Sigmoid colon (tissue), 6 donors: ENCODE measurements at regions not wholly inside any gene's neighbourhood (a gene's known extent, or its start where the extent isn't known, plus 50 kb on each side); places are given as distances from the start of the nearest gene placed in this dataset.
A peak's percentile ranks its signal among the peaks of the same experiment; 100 is the strongest.

ENCODE experiments used
- DNase-seq: peaks from one replicate; pipeline ENCODE4 v3.0.0-alpha.2; 2019
- H3K27ac ChIP-seq, 4 donors: fragments of 200-600 bp; sonication (generic); one replicate each; pipeline ENCODE4 v1.5.1; 2016 to 2019; ENCODE audit warnings: mild to moderate bottlenecking in 1 of 4
- H3K27me3 ChIP-seq, 3 donors: fragments of 200-600 bp; sonication (generic); one replicate each; pipeline ENCODE4 v1.5.1; 2019; ENCODE audit warnings: mild to moderate bottlenecking in 1 of 3
- H3K36me3 ChIP-seq, 4 donors: fragments of 200-600 bp; sonication (generic); one replicate each; pipeline ENCODE4 v1.5.1; 2016 to 2019
- H3K4me1 ChIP-seq, 4 donors: fragments of 200-600 bp; sonication (generic); one replicate each; pipeline ENCODE4 v1.5.1; 2017 to 2019
- H3K4me3 ChIP-seq, 4 donors: fragments of 200-600 bp; sonication (generic); one replicate each; pipeline ENCODE4 v1.5.1; 2017 to 2019; ENCODE audit warnings: mild to moderate bottlenecking in 2 of 4, moderate library complexity in 1 of 4
- H3K9me3 ChIP-seq, 4 donors: fragments of 200-600 bp in 3 of 4; sonication (generic) in 3 of 4; one replicate each; pipeline versions ENCODE4 v1.5.1 to v1.6.1; 2013 to 2019
- CTCF ChIP-seq, 4 experiments: fragments of 450-650 bp in 3 of 4; fragments of 200-600 bp in 1 of 4; IDR thresholded peaks; one replicate each; pipeline ENCODE4 v1.5.1; 2016 to 2019; ENCODE audit warnings: antibody characterized with exemption in 4 of 4, mild to moderate bottlenecking in 3 of 4, moderate library complexity in 2 of 4
- EP300 ChIP-seq, 4 donors: sonication (generic); formaldehyde crosslinking; IDR thresholded peaks; one replicate each; pipeline ENCODE4 v1.6.1; 2017; ENCODE audit warnings: antibody characterized with exemption in 4 of 4
- POLR2A ChIP-seq, 2 donors: fragments of 450-650 bp; IDR thresholded peaks; one replicate each; pipeline ENCODE4 v1.6.1; 2016; ENCODE audit warnings: antibody characterized with exemption in 2 of 2, mild to moderate bottlenecking in 2 of 2, moderate library complexity in 2 of 2
- POLR2AphosphoS5 ChIP-seq, 4 donors: sonication (generic); formaldehyde crosslinking; IDR thresholded peaks; one replicate each; pipeline ENCODE4 v1.6.1; 2017; ENCODE audit warnings: antibody characterized with exemption in 4 of 4
- WGBS, 2 donors: extraction: QIAGEN DNeasy Blood & Tissue Kit; methylation state at CpG; one replicate each; pipeline ENCODE4 v1.1.7; 2013; 5-methylcytosine and 5-hydroxymethylcytosine counted together
- intact Hi-C: fragments of 100-400 bp; cut with DNase I; formaldehyde crosslinking; loops from one replicate; pipeline ENCODE4 v1.15.1; 2023
- donor health status: healthy with polysubstance abuse.
- donor health status: healthy.

GRCh38 chr7:112938863-112939573 is 147.6 kb downstream of the GPR85 start:
- Histone ChIP-seq H3K27me3 (no peaks in the 10 kb centered on the region), H3K4me1 (peaks cover 0 to 39% (median 24%) of the 10 kb centered on the region in 4 donors), H3K9me3 (no peaks in the 10 kb centered on the region), H3K27ac (peak overlapping the region; percentile 81 to 87 (median 86)), H3K4me3 (peak overlapping the region; percentile 81 to 90 (median 90)), H3K36me3 (no peaks in the 10 kb centered on the region)
- DNase-seq = peak; percentile 67
- TF ChIP-seq EP300 (IDR thresholded peaks at IDR 0.05) (no peak), POLR2AphosphoS5 (IDR thresholded peaks at IDR 0.05) (no peak), POLR2A (IDR thresholded peaks at IDR 0.05) (no peak), CTCF (IDR thresholded peaks at IDR 0.05) (no peak)
- 1% methylated on average over 26 of the region's 26 CpGs for WGBS, 2 donors
- intact Hi-C loops = loop anchor here (1.0 to 5.0 kb wide), 2 partner anchors 149 to 487 kb away; partner anchors contain the start of genes IFRD1 and TMEM168

GRCh38 chr7:112937651-112938415 is 147.6 kb upstream of the TMEM168 start:
- peak overlapping the region in 2 of 4 donors; percentile 90 for H3K4me3 ChIP-seq
- H3K27me3 ChIP-seq = no peaks in the 10 kb centered on the region
- intact Hi-C loops = loop anchor here (5.0 kb wide), 1 partner anchor 486 kb away; the partner anchor contains the start of gene IFRD1
- H3K4me1 ChIP-seq = peaks cover 0 to 39% (median 24%) of the 10 kb centered on the region in 4 donors
- no peaks in the 10 kb centered on the region for H3K36me3 ChIP-seq
- no peak for TF ChIP-seq CTCF (IDR thresholded peaks at IDR 0.05)
- no peak for TF ChIP-seq POLR2AphosphoS5 (IDR thresholded peaks at IDR 0.05)
- no peak for TF ChIP-seq EP300 (IDR thresholded peaks at IDR 0.05)
- no peak for TF ChIP-seq POLR2A (IDR thresholded peaks at IDR 0.05)
- 67 to 88% methylated on average over 3 of the region's 3 CpGs for WGBS, 2 donors
- no peak for DNase-seq
- H3K27ac ChIP-seq = no peak overlapping the region
- no peaks in the 10 kb centered on the region for H3K9me3 ChIP-seq

- H3K4me1 ChIP-seq = peaks cover 0 to 64% (median 30%) of the 10 kb centered on the region in 4 donors
- no peak overlapping the region for H3K4me3 ChIP-seq
- no peak for TF ChIP-seq POLR2A (IDR thresholded peaks at IDR 0.05)
- no peak for TF ChIP-seq POLR2AphosphoS5 (IDR thresholded peaks at IDR 0.05)
- no peak for TF ChIP-seq CTCF (IDR thresholded peaks at IDR 0.05)
- TF ChIP-seq EP300 (IDR thresholded peaks at IDR 0.05) = no peak
- H3K27me3 ChIP-seq = no peaks in the 10 kb centered on the region
- no peaks in the 10 kb centered on the region for H3K36me3 ChIP-seq
- H3K27ac ChIP-seq = no peak overlapping the region
- DNase-seq = no peak
- intact Hi-C loops = no loop called here
- WGBS, 2 donors = 83 to 91% methylated on average over 3 of the region's 3 CpGs
- no peaks in the 10 kb centered on the region for H3K9me3 ChIP-seq
Observed at GRCh38 chr7:112933598-112933997, 143.4 kb upstream of the TMEM168 start.

- 82 to 88% methylated on average over 2 of the region's 2 CpGs for WGBS, 2 donors
Observed at GRCh38 chr7:112930787-112931186, 140.6 kb upstream of the TMEM168 start.

More at GRCh38 chr7:112930787-112931186, 140.6 kb upstream of the TMEM168 start:
- no peaks in the 10 kb centered on the region for H3K36me3 ChIP-seq
- no peak for DNase-seq
- no peaks in the 10 kb centered on the region for H3K9me3 ChIP-seq
- peak overlapping the region in 2 of 4 donors; percentile 4 to 33 for H3K27ac ChIP-seq
- H3K27me3 ChIP-seq = no peaks in the 10 kb centered on the region
- intact Hi-C loops = no loop called here
- no peak overlapping the region for H3K4me3 ChIP-seq
- TF ChIP-seq POLR2AphosphoS5 (IDR thresholded peaks at IDR 0.05) = no peak
- TF ChIP-seq POLR2A (IDR thresholded peaks at IDR 0.05) = no peak
- no peak for TF ChIP-seq CTCF (IDR thresholded peaks at IDR 0.05)
- TF ChIP-seq EP300 (IDR thresholded peaks at IDR 0.05) = no peak
- peaks cover 0 to 38% (median 9%) of the 10 kb centered on the region in 4 donors for H3K4me1 ChIP-seq
